RPMI8226 (cell line): ENCODE measurements at regions not wholly inside any gene's neighbourhood (a gene's known extent, or its start where the extent isn't known, plus 50 kb on each side); places are given as distances from the start of the nearest gene placed in this dataset.
A peak's percentile ranks its signal among the peaks of the same experiment; 100 is the strongest.
"Not testable (repeated sequence)": the region's sequence is repeated elsewhere in the genome, so short reads cannot be mapped to it uniquely, and the experiment has no call there.

ENCODE experiments used
- DNase-seq: peaks from one replicate; pipeline ENCODE4 v3.0.0-alpha.2; 2015

- DNase-seq = no peak
Observed at GRCh38 chr5:135176991-135177390, 143.0 kb upstream of the PITX1 start.

- DNase-seq = no peak
Observed at GRCh38 chr5:135174315-135175096, 140.5 kb upstream of the PITX1 start.

GRCh38 chr5:135173662-135174290 is 139.7 kb upstream of the PITX1 start:
- DNase-seq = no peak

- no peak for DNase-seq
Observed at GRCh38 chr5:135172718-135173117, 138.7 kb upstream of the PITX1 start.

GRCh38 chr5:135171336-135171735 is 137.3 kb upstream of the PITX1 start:
- no peak for DNase-seq

GRCh38 chr5:135170500-135170899 is 136.5 kb upstream of the PITX1 start:
- DNase-seq = no peak

- DNase-seq = no peak
Observed at GRCh38 chr5:135169753-135170152, 135.7 kb upstream of the PITX1 start.

- no peak for DNase-seq
Observed at GRCh38 chr5:135167634-135168033, 133.6 kb upstream of the PITX1 start.

- DNase-seq = not testable (repeated sequence)
Observed at GRCh38 chr5:135164873-135165614, 131.0 kb upstream of the PITX1 start.

- no peak for DNase-seq
Observed at GRCh38 chr5:135163964-135164363, 129.9 kb upstream of the PITX1 start.

GRCh38 chr5:135163391-135163790 is 129.4 kb upstream of the PITX1 start:
- no peak for DNase-seq

- DNase-seq = no peak
Observed at GRCh38 chr5:135162661-135163265, 128.7 kb upstream of the PITX1 start.

- no peak for DNase-seq
Observed at GRCh38 chr5:135161221-135161620, 127.2 kb upstream of the PITX1 start.

GRCh38 chr5:135160036-135160675 is 126.1 kb upstream of the PITX1 start:
- DNase-seq = no peak

GRCh38 chr5:135159626-135160025 is 125.6 kb upstream of the PITX1 start:
- no peak for DNase-seq

- DNase-seq = no peak
Observed at GRCh38 chr5:135158982-135159381, 125.0 kb upstream of the PITX1 start.

GRCh38 chr5:135158314-135158697 is 124.3 kb upstream of the PITX1 start:
- DNase-seq = no peak

- DNase-seq = no peak
Observed at GRCh38 chr5:135157421-135158313, 123.6 kb upstream of the PITX1 start.

- DNase-seq = peak; percentile 19
Observed at GRCh38 chr5:135156715-135157404, 122.8 kb upstream of the PITX1 start.

- no peak for DNase-seq
Observed at GRCh38 chr5:135156337-135156714, 122.3 kb upstream of the PITX1 start.

- DNase-seq = no peak
Observed at GRCh38 chr5:135155616-135156214, 121.7 kb upstream of the PITX1 start.
